HG02759 (cell line): ENCODE measurements at regions not wholly inside any gene's neighbourhood (a gene's known extent, or its start where the extent isn't known, plus 50 kb on each side); places are given as distances from the start of the nearest gene placed in this dataset.
"Not testable (repeated sequence)": the region's sequence is repeated elsewhere in the genome, so short reads cannot be mapped to it uniquely, and the experiment has no call there.

ENCODE experiments used
- ATAC-seq: cut with Tn5 transposase; IDR thresholded peaks from one replicate; pipeline ENCODE4 v1.9.1; 2021; ENCODE audit warnings: mild to moderate bottlenecking, moderate library complexity; ENCODE audit not compliant: unreplicated experiment

DNA sequence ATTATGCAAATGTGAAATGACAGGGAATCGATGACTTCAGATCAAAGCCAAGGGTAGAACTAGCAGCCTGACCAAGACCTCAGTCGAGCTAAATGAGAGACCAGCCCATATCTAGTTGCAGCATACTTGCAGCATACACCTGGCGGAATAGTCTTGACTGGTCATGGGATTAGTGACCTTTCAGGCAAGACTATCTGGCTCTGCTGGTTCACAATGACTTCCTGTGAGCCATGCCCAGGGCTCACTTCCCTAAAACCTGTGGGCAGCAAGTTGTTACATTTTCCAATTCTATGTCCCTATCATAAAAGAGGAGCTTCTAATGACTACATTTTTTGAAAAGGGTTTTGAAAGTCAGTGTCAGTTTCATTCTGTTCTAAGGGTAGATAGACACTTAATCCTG is 1624.9 kb upstream of the CELF4 start:
- no peak for ATAC-seq

DNA sequence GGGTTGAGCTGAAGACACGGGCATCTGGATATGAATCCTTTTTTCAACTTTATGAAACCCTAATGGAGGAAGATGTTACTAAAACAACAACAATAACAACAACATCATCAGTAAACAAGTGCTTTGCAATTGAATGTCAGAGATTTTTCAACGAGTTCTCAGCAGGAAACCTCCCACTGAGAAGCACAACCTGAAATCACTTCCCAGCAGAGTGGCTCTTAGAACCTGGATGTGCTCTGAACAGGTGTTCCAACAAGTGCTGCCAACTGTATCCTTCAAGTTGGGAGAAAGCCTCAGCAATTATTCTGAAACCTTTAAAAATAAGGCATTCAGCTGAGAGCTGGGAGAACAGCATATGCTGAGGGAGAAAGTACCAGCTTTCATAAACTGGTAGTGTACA is 1622.7 kb upstream of the CELF4 start:
- ATAC-seq: no peak

DNA sequence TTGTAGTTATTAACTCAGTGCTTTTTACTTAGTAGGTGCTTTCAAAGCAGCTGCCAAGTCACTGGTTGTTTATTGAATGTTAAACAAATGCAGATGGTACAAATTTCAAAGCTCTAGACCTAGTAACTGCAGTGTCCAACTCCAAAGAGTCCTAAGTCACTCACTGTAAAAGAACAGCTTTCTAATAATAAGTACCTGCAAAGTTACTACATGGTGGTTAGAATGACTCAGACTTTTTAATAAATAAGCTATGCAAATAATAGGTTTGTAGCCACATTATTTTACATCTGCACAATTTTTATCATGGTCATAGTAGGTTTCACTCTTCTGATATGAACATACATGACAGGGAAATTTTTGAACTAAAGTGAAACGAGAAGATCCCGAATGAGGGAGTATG is 1620.4 kb upstream of the CELF4 start:
- peak; percentile 61 for ATAC-seq

DNA sequence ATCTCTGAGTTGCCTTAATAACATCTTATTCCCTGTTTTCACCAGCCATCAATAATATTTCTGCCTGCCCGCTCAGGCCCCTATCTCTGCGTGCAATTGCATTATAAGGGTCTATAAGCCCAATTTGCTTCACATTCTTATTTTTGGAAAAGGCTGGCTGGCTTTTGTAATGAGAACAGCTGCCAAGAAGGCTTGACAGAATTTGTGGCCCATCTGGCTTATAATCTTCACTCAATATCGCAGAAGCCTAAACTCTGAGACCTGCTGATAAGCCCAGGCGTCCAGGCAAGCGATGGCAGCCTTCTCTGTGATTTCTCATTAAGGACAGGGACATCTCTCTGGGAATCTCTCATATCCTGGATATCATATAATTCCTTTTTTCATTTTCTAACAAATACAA is 1618.6 kb upstream of the CELF4 start:
- no peak for ATAC-seq

DNA sequence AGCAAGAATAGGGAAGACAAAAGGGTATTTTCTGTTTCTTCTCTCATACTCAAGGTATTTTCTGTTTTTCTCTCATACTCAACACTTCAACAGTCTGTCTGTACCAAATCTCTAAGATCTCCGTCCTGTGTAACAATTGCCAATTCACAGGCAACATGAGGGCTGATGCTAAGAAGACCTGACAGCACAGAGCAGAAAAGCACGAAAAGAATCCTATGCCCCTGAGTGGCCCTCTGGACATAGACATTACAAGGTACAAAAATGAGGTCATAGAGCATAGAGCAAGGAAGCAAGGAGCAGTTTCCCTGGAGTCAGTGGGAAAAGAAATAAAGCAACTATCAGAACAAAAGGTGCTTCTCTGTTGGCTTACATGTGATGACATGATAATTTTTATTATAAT is 1612.6 kb upstream of the CELF4 start:
- no peak for ATAC-seq

DNA sequence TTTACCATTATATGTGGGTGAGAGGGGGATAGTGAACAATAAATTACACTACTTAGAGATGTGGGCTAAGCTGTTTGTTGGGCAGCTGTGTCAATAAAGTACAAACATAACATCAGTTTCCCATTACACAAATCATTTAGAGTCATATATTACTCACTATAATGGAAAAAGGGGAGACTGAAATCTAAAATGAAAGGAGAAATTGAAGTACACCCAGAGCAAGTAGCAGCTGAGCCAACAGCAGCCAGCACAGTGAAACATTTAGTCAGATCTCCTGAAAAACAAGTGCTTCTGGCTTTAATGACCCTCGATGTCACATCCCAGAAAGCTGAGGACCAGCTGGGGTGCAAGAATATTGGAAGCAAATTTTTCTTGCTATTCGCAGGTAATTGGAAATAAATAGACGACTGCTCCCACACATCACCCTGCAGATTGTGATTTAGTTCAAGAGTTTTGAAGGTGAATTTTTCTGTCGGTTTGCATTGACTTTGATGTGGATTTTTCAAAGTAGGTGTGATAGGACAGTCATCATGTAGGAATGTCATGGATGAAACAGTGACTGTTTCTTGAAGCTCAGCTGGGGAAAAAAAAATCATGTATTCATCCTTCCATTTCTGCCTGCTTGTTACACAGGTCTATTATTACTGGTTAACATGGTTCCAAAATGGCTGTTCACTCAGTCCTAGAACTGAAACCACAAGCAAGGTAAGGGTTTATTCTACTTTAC is 1607.3 kb upstream of the CELF4 start:
- ATAC-seq: no peak

DNA sequence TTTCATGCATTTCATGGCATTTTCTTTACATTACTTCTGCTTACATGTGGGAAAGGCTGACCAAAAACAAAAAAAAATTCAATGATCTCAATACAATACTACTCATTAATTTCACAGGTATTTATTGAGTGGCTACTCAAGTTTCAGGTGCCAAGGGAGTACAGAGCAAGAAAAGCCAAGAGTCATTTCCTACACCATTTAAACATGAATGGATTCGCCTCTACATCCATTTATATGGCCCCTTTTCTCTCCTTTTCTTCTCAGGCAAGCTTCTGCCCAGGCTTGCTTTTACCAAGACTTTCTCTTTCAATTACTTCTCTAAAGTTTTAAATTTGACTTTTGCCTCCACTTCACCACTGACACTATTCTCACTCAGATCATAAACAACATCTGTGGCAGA is 1603.1 kb upstream of the CELF4 start:
- no peak for ATAC-seq

DNA sequence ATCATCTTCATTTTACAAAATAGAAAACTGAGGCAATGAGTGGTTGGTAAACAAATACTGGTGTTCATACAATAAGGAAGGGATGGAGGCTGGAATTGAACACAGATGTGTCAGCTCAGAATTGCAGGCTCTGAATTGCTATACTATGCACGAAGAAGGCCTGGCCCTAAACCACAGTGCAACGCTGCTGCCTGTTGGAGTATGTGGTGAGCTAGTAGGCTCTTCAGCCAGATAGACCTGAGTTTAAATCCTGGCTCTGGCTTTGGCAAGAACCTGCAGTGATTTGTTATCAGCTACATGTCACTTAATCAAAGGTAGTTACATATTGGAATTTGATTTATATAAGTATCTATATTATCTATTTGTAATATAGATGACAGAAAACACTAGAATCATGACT is 1602.4 kb upstream of the CELF4 start:
- ATAC-seq: no peak

DNA sequence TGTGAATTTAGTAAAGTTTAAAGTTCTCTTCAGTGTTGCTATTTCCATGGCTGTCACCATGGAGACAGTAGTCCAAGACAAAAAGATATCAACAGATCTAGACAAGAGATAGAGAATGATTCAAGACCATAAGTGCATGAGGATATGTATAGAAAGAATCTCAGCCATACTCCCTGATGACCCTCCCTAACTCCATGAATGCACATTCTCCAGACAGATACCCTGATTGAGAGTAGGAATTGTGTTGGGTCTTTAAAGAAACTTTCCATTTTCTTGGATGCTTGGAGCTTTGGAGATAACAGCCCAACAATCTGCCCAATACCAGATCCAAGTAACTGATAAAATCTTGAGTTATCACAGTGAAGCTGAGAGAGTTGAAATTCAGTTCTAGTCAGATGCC is 1601.2 kb upstream of the CELF4 start:
- ATAC-seq: no peak

DNA sequence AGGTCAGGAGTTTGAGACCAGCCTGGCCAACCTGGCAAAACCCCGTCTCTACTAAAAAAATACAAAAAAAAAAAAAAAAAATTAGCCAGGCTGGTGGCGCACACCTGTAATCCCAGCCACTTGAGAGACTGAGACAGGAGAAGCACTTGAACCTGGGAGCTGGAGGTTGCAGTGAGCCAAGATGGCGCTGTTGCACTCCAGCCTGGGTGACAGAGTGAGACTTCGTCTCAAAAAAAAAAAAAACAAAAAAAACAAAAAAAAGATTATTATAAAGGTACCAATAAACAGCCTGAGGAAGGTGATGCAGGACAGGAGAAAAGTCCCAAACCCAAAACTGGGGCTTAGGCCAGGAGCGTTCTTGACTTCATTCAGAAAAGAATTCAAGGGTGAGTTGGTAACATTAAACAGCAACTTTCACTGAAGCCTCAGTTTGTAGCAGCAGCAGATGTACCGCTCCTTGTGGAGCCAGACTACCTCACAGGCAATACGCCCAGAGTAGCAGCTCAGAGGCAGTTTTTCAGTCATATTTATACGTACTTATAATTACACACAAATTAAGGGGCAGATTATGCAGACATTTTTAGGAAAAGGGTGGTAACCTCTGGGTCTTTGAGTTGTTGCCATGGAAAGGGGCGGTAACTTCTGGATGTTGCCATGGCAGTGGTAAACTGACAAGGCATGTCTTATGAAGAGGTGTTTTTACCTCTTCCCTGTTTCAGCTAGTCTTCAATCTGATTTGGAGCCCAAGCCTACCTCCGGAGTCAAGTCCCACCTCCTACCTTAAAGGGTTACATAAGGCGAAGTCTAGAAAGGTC is 1596.6 kb upstream of the CELF4 start:
- no peak for ATAC-seq

DNA sequence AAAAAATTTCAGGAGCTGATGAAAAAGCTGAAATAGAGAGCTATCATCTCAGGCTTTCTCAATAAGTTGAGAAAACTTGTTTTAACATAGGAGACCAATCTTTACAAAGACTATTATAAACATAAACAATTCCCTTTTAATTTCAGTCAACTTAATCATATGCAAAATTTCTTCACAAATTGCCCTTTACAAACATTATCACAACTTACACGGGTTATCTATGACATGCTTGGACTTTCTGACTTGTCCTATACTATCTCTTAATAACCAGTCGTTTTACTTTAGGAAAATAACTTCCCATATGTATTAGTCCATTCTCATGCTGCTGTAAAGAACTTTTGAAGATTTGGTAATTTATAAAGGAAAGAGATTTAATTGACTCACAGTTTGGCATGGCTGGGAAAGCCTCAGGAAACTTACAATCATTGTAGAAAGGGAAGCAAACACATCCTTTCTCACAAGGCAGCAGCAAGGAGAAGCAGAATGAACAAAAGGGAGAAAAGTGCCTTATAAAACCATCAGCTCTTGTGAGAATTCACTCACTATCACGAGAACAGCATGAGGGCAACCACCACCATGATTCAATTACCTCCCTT is 1583.7 kb upstream of the CELF4 start:
- no peak for ATAC-seq

DNA sequence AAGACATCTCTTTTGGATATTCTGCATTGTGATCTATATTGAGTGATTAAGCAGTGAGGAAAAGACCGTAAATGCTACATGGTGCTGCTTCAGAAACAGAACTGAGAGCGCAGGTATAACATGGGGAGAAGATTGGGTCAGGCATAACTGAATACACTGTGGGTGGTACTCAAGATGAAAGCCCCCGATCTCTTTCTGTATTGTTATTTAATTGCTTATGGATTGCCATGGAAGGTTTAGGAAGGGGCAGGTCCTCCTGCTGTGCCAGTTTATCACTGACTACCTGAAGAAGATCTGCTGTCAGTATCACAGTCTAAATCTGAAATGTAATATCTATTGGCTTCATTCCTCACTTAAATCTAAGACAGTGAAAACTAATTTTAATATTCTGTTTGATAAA is 1568.7 kb upstream of the CELF4 start:
- ATAC-seq: no peak

DNA sequence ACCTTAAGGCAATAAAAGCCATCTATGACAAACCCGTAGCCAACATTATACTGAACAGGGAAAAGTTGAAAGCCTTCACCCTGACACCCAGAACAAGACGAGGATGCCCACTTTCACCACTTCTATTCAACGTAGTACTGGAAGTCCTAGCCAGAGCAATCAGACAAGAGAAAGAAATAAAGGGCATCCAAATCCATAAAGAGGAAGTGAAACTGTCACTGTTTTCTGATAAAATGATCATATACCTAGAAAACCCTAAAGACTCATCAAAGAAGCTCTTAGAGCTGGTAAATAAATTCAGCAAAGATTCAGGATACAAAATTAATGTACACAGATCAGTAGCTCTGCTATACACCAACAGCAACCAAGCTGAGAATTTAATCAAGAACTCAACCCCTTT is 1561.9 kb upstream of the CELF4 start:
- ATAC-seq: not testable (repeated sequence)

DNA sequence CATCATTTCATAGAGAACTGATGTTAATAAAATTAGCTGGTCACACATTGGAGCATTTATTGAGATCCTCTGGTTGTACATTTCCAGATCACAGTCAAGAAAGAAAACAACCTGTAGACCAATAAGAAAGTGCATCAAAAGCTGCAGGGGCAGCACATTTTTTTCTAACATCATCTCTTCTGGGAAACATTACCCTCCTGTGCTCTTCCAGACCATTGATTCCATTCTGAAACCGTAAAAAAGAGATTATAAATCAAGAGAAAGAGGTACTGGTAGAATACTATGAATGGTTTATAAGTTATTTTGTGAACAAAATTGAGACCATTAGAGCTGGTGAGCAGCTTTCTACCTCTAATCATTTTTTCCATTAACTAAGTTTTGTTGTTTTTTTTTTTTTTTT is 1548.2 kb upstream of the CELF4 start:
- no peak for ATAC-seq

DNA sequence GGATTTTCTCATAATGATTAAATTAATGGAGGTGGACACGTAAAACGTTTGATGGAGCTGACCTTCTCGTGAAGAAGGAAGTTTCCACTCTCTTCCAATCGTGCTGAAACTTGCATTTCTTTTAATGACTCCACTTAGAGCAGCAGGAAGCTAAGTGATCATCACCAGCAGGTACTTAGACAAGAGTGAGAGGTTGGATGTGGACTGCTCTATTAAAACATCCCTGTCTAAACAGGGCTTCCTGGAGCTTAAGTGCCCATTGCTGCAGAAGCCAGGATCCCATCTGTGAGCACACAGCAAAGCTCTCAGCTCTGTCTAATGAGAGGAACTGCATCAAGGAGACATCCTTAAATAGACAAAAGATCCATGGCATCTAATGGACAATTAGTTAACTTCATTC is 1539.5 kb upstream of the CELF4 start:
- ATAC-seq: no peak

DNA sequence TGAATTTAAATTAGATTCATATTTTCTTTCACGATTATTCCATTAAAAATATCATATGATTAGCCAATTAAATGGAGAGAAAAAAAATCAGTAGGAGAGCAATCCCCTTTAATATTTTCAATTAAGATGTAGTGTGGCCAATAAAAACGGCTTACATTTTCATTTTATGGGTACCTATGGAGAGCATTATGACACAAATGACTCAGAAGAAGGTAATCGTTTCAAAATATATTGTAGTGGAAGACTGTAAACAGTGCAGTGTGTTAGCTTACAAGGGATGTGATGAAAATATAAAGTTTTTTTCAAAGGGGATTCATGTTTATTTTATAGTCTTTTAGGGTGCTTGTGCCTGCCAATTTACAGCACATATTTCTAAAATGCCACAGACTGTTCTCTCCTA is 1507.4 kb upstream of the CELF4 start:
- no peak for ATAC-seq

DNA sequence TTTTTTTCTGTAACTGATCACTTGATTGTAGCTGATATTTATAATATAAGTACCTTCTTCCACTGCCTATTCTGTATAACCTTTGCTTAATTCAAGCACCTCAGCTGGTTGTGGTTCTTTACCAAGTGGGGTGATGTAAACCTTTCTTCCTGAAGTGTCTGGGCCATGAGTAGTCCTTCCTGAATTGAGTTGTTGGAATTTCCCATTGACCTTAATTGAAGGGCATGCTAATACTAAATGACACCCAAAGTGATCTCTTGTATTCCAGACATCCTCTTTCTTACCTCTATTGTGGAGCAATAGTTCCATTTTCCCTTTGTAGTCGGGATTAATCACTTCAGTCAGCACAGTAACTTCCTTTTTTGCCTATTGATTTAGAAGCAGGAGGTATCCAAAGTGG is 1496.8 kb upstream of the CELF4 start:
- ATAC-seq: no peak

DNA sequence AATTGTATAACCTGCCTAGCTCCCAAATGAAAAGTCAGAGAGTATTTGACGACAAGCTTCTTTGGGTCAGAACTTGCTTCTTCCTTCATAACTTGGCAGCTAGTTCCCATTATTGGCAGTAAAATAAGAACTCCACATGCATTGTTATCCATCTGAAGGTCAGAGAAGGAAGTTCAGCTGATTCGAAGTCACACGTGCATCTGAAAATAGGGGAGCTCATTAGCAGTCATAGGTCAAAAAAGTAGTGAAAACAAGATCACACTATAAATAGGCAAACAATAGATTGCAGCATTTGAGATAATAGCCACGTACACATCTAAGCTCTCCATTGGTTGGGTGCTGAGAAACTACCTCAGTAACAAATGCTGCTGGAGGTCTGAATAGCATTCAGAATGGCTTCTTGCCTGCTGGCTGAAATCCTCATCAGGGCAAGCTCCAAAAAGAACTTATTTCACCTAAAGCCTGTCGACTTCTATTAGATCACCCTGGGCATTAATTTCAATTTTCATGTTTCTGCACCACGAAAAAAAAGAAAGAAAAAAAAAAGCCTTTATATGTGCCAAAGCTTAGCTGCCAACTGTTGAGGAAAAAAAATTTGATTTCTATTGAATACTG is 1492.9 kb upstream of the CELF4 start:
- no peak for ATAC-seq

DNA sequence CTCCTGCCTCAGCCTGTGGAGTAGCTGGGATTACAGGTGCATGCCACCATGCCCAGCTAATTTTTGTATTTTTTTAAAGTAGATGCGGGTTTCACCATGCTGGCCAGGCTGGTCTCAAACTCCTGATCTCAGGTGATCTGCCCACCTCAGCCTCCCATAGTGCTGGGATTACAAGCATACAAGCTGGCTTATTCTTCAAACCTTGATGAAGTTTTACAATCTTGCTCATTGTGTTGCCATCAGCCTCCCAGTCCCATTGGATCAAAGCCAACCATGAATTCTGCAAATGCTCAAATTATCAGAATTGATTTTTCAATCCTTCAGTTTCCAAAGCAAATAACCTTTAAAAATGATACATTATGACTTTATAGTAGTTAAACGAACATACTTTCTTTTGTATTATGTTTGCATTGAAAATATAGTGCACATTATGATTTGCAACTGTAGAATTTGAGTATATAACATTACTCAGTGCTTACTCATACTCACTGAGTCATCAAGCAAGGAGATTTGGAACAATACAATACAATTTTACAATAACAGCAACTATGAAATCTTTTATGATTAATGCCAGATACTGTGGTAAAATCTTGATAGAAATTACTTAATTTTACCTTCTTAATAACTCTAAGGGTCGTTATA is 1491.9 kb upstream of the CELF4 start:
- no peak for ATAC-seq

DNA sequence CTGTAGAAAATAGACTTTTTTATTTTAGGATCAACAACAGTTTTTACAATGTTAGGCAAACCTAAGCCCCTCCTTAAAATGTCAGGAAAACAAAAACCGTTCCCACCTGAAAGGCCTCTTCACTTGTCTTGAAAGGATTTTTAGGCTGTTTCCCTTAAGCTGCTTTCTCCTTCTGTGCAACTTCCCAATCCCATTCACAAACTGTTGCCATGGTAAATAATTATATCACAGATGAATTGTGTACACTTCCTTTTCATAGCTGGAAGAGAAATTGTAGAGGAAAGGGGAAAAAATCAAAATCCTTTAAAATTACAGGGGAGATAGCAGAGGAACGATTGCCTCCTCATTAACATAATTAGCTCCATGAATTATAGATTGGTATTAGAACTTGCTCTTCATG is 1488.0 kb upstream of the CELF4 start:
- no peak for ATAC-seq

DNA sequence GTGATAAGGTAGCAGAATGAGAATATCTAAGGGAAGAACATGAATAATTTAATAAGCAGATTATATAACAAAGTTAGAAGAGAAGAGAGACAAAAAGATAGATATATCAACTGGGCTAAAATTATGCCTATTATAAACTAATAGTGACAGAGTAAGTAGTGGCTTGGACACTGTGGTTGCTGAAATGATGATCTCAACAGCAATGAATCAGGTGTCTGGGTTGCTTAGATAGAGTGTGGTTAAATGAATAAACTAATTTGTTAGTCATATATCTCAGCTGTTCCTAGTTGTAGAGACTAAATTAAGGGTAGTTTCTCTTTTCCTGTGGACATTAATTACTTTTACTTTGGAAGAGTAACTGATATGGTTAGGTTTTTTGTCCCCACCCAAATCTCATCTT is 1485.4 kb upstream of the CELF4 start:
- ATAC-seq: no peak
